ENCODE measurements at regions not wholly inside any gene's neighbourhood (a gene's known extent, or its start where the extent isn't known, plus 50 kb on each side); places are given as distances from the start of the nearest gene placed in this dataset.

- H3K9me3 ChIP-seq: no peaks in the 10 kb centered on the region
- H3K27ac ChIP-seq: no peak overlapping the region
- H3K27me3 ChIP-seq: no peaks in the 10 kb centered on the region
- H3K9ac ChIP-seq: no peak overlapping the region
- no peak overlapping the region for H3K4me2 ChIP-seq
- no peaks in the 10 kb centered on the region for H3K4me1 ChIP-seq
- H3K4me3 ChIP-seq: no peak overlapping the region
- no peak for TF ChIP-seq Cebpa-rat (IDR thresholded peaks at IDR 0.05)
- no peaks in the 10 kb centered on the region for H3K36me3 ChIP-seq
- no peaks in the 10 kb centered on the region for H4K20me1 ChIP-seq
Measured at GRCh38 chr2:217127744-217128143, 267.9 kb upstream of the TNP1 start.

- Histone ChIP-seq H3K4me3 (no peak overlapping the region), H3K9ac (no peak overlapping the region), H3K9me3 (no peaks in the 10 kb centered on the region), H3K4me2 (no peak overlapping the region), H3K27ac (no peak overlapping the region), H4K20me1 (no peaks in the 10 kb centered on the region), H3K36me3 (no peaks in the 10 kb centered on the region), H3K4me1 (no peaks in the 10 kb centered on the region), H3K27me3 (no peaks in the 10 kb centered on the region)
- no peak for TF ChIP-seq Cebpa-rat (IDR thresholded peaks at IDR 0.05)
Measured at GRCh38 chr2:217125014-217125413, 265.1 kb upstream of the TNP1 start.

- Histone ChIP-seq H3K9ac (no peak overlapping the region), H3K4me2 (no peak overlapping the region), H4K20me1 (no peaks in the 10 kb centered on the region), H3K36me3 (no peaks in the 10 kb centered on the region), H3K4me3 (no peak overlapping the region), H3K9me3 (no peaks in the 10 kb centered on the region), H3K4me1 (no peaks in the 10 kb centered on the region), H3K27me3 (no peaks in the 10 kb centered on the region), H3K27ac (no peak overlapping the region)
- no peak for TF ChIP-seq Cebpa-rat (IDR thresholded peaks at IDR 0.05)
Measured at GRCh38 chr2:217124050-217124449, 264.2 kb upstream of the TNP1 start.

GRCh38 chr2:217121565-217121964, 261.7 kb upstream of the TNP1 start:
- no peaks in the 10 kb centered on the region for H3K9me3 ChIP-seq
- no peak overlapping the region for H3K4me2 ChIP-seq
- no peak overlapping the region for H3K27ac ChIP-seq
- no peaks in the 10 kb centered on the region for H3K27me3 ChIP-seq
- no peak for TF ChIP-seq Cebpa-rat (IDR thresholded peaks at IDR 0.05)
- H4K20me1 ChIP-seq: no peaks in the 10 kb centered on the region
- no peak overlapping the region for H3K9ac ChIP-seq
- H3K4me3 ChIP-seq: no peak overlapping the region
- no peaks in the 10 kb centered on the region for H3K4me1 ChIP-seq
- no peaks in the 10 kb centered on the region for H3K36me3 ChIP-seq

GRCh38 chr2:217120429-217120828, 260.6 kb upstream of the TNP1 start:
- Histone ChIP-seq H3K27me3 (no peaks in the 10 kb centered on the region), H3K4me2 (no peak overlapping the region), H3K27ac (no peak overlapping the region), H3K9me3 (no peaks in the 10 kb centered on the region), H4K20me1 (no peaks in the 10 kb centered on the region), H3K9ac (no peak overlapping the region), H3K4me3 (no peak overlapping the region), H3K4me1 (no peaks in the 10 kb centered on the region), H3K36me3 (no peaks in the 10 kb centered on the region)
- no peak for TF ChIP-seq Cebpa-rat (IDR thresholded peaks at IDR 0.05)

- Histone ChIP-seq H3K4me2 (no peak overlapping the region), H3K27ac (no peak overlapping the region), H4K20me1 (no peaks in the 10 kb centered on the region), H3K9ac (no peak overlapping the region), H3K4me1 (0 out of 2 replicates have a peak, but pooled peaks cover 2% of the 10 kb centered on the region), H3K27me3 (no peaks in the 10 kb centered on the region), H3K4me3 (no peak overlapping the region), H3K9me3 (no peaks in the 10 kb centered on the region), H3K36me3 (no peaks in the 10 kb centered on the region)
- TF ChIP-seq Cebpa-rat (IDR thresholded peaks at IDR 0.05): no peak
Measured at GRCh38 chr2:217118559-217119284, 258.9 kb upstream of the TNP1 start.

- Histone ChIP-seq H3K27ac (no peak overlapping the region), H3K9ac (no peak overlapping the region), H3K4me3 (no peak overlapping the region), H3K4me1 (0 out of 2 replicates have a peak, but pooled peaks cover 6% of the 10 kb centered on the region), H3K27me3 (no peaks in the 10 kb centered on the region), H3K36me3 (no peaks in the 10 kb centered on the region), H4K20me1 (no peaks in the 10 kb centered on the region), H3K9me3 (no peaks in the 10 kb centered on the region), H3K4me2 (no peak overlapping the region)
- no peak for TF ChIP-seq Cebpa-rat (IDR thresholded peaks at IDR 0.05)
Measured at GRCh38 chr2:217117523-217117922, 257.7 kb upstream of the TNP1 start.

GRCh38 chr2:217116610-217117009, 256.7 kb upstream of the TNP1 start:
- no peak overlapping the region for H3K4me2 ChIP-seq
- TF ChIP-seq Cebpa-rat (IDR thresholded peaks at IDR 0.05): no peak
- no peaks in the 10 kb centered on the region for H3K27me3 ChIP-seq
- H3K36me3 ChIP-seq: no peaks in the 10 kb centered on the region
- no peaks in the 10 kb centered on the region for H3K9me3 ChIP-seq
- H3K9ac ChIP-seq: no peak overlapping the region
- 0 out of 2 replicates have a peak, but pooled peaks cover 6% of the 10 kb centered on the region for H3K4me1 ChIP-seq
- H3K27ac ChIP-seq: no peak overlapping the region
- no peaks in the 10 kb centered on the region for H4K20me1 ChIP-seq
- H3K4me3 ChIP-seq: no peak overlapping the region

- Histone ChIP-seq H3K9me3 (no peaks in the 10 kb centered on the region), H3K27me3 (no peaks in the 10 kb centered on the region)
Measured at GRCh38 chr2:217114117-217114516, 254.3 kb upstream of the TNP1 start.

GRCh38 chr2:217113491-217113890, 253.6 kb upstream of the TNP1 start:
- H3K4me1 ChIP-seq: 0 out of 2 replicates have a peak, but pooled peaks cover 6% of the 10 kb centered on the region
- no peak overlapping the region for H3K4me2 ChIP-seq
- no peaks in the 10 kb centered on the region for H3K36me3 ChIP-seq
- no peak overlapping the region for H3K9ac ChIP-seq
- no peaks in the 10 kb centered on the region for H3K27me3 ChIP-seq
- H3K27ac ChIP-seq: no peak overlapping the region
- no peaks in the 10 kb centered on the region for H4K20me1 ChIP-seq
- no peak for TF ChIP-seq Cebpa-rat (IDR thresholded peaks at IDR 0.05)
- H3K4me3 ChIP-seq: no peak overlapping the region
- H3K9me3 ChIP-seq: no peaks in the 10 kb centered on the region

More at GRCh38 chr2:217114117-217114516, 254.3 kb upstream of the TNP1 start:
- no peak for TF ChIP-seq Cebpa-rat (IDR thresholded peaks at IDR 0.05)
- no peak overlapping the region for H3K4me3 ChIP-seq
- H3K4me2 ChIP-seq: no peak overlapping the region
- no peak overlapping the region for H3K9ac ChIP-seq
- no peak overlapping the region for H3K27ac ChIP-seq
- no peaks in the 10 kb centered on the region for H3K36me3 ChIP-seq
- H3K4me1 ChIP-seq: 0 out of 2 replicates have a peak, but pooled peaks cover 6% of the 10 kb centered on the region
- H4K20me1 ChIP-seq: no peaks in the 10 kb centered on the region
